ENCODE measurements at regions not wholly inside any gene's neighbourhood (a gene's known extent, or its start where the extent isn't known, plus 50 kb on each side); places are given as distances from the start of the nearest gene placed in this dataset.

- no peak overlapping the region for H3K4me3 ChIP-seq (ENCODE audit: control insufficient read depth, low read depth, low read length)
- no peak for TF ChIP-seq CTCF (IDR thresholded peaks at IDR 0.05; ENCODE audit: control insufficient read depth, insufficient read depth, low read depth, low read length, missing control alignments)
- no peak for DNase-seq (ENCODE audit: low read depth)
Measured at GRCh38 chr15:96767703-96768434, 437.4 kb downstream of the NR2F2 start.

DNA sequence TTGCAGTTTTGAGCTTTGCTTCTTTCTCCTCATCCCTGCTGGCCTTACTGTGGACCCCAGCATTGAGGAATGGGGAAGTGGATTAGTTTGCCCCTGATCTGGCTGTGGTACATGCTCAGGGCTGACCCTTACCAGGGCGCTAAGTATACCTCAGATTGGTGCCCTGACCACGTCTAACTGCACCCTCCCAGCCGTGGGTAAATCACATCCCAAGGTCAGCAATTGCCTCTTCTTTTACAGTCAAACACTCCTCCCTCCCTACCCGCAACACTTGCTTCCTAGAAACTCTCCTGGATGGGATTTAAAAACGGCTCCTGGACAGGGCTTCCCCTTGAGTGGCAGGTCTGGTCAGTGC is 437.9 kb downstream of the NR2F2 start:
- no peak for TF ChIP-seq CTCF (IDR thresholded peaks at IDR 0.05; ENCODE audit: control insufficient read depth, insufficient read depth, low read depth, low read length, missing control alignments)
- no peak for DNase-seq (ENCODE audit: low read depth)
- H3K4me3 ChIP-seq (ENCODE audit: control insufficient read depth, low read depth, low read length), result no peak overlapping the region

GRCh38 chr15:96771035-96771434 is 440.5 kb downstream of the NR2F2 start:
- no peak for TF ChIP-seq CTCF (IDR thresholded peaks at IDR 0.05; ENCODE audit: control insufficient read depth, insufficient read depth, low read depth, low read length, missing control alignments)
- no peak for DNase-seq (ENCODE audit: low read depth)
- H3K4me3 ChIP-seq (ENCODE audit: control insufficient read depth, low read depth, low read length), result no peak overlapping the region

- H3K4me3 ChIP-seq (ENCODE audit: control insufficient read depth, low read depth, low read length), result no peak overlapping the region
- TF ChIP-seq CTCF (IDR thresholded peaks at IDR 0.05; ENCODE audit: control insufficient read depth, insufficient read depth, low read depth, low read length, missing control alignments), result no peak
- no peak for DNase-seq (ENCODE audit: low read depth)
Measured at GRCh38 chr15:96774216-96774615, 443.7 kb downstream of the NR2F2 start.

DNA sequence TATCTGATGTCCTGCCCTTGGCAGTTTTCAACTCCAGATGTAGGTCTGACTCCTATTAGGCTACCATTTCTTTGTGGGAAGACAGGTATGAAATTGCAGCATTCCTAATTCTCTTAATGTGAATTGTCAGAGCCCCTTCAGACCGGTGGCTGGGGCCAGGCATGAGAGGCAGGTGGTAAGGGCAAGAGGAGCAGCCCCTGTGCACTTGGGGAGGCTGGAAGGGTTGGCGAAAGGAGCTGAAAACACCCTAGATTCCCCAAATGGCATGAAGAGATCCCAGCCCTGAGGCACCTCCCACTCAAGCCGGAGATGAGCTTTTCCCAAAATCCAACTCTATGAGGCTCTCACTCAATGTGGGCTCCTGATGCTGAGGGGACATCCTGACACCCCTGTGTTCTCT is 453.2 kb downstream of the NR2F2 start:
- no peak overlapping the region for H3K4me3 ChIP-seq (ENCODE audit: control insufficient read depth, low read depth, low read length)
- no peak for DNase-seq (ENCODE audit: low read depth)
- no peak for TF ChIP-seq CTCF (IDR thresholded peaks at IDR 0.05; ENCODE audit: control insufficient read depth, insufficient read depth, low read depth, low read length, missing control alignments)

DNA sequence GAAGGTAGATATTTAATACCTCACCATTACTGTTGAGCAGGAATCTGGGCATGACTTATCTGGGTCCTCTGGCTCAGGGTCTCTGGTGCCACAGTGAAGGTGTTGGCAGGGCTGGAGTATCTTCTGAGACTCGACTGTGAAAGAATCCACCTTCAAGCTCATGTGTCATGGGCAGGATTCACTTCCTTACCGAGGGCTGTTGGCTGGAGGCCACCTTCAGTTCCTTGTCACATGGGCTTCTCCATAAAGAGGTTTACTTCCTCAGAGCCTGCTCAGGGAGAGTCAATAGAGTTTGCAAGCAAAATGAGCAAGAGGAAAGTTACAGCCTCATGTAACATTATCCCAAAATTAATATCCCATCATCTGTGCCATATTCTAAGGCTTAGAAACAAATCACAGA is 459.5 kb downstream of the NR2F2 start:
- no peak overlapping the region for H3K4me3 ChIP-seq (ENCODE audit: control insufficient read depth, low read depth, low read length)
- no peak for TF ChIP-seq CTCF (IDR thresholded peaks at IDR 0.05; ENCODE audit: control insufficient read depth, insufficient read depth, low read depth, low read length, missing control alignments)
- no peak for DNase-seq (ENCODE audit: low read depth)

Data from AG09309 (cell line).